ENCODE measurements at regions not wholly inside any gene's neighbourhood (a gene's known extent, or its start where the extent isn't known, plus 50 kb on each side); places are given as distances from the start of the nearest gene placed in this dataset.

DNA sequence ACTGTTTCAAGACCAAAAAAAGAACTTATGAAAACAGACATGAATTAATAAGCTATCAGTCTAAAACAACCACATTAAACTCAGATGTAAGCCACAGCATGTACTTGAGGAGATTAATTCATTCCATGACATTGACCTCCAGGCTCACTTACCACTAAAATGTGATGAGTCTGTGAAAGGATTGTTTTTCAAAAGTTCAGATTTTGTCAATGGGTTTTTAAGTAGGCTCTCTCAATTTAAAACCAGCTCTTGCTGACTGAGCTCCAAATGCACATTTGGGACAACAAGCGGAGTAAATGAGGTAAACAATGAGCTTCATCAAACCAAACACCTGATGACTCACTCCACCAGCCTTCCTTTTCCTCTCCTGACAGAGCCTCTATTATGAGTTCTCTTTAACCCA is 197.0 kb downstream of the SIM1 start:
- peak; percentile 75 for DNase-seq

DNA sequence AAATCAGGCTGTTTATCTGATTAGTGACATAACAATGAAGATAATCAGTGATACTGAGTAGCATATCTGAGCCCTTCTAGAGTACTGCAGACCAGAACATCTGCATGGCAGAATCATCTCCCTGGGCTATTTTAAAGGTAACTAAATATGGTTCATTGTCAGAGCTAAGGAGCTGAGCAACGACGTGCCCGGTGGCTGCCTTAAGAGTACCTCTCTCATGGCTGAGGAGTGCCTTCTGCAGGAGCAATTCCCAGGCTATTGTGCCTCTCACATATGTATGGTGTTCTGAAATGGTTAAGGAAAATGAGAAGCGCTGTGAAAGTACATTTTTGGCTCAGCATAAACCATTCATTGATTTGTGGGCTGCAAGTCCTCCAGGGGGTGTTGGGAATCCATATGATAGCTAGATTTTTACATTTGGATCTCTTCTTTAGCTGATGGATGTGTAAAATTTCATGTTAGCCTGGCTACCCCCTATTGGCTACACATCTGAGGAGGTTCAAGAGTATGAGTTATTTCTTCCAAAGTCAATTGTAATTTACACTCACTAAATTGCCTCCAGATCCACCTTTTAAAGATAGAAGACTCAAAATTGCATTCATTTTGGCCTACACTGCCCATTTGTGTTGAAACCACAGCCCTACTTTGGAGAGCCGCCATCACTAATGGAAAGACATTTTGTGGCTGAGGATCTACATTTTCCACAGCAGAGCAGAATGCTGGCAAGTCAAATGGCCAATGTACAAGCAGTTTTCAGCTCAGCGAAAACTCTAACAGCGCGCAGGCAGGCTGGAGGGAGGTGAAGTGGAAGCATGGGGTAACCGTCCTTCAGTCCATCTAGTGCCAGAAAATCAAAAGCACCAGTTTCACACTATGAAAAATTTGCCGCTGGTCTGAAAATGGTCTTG is 198.0 kb downstream of the SIM1 start:
- peak; percentile 44 for DNase-seq

DNA sequence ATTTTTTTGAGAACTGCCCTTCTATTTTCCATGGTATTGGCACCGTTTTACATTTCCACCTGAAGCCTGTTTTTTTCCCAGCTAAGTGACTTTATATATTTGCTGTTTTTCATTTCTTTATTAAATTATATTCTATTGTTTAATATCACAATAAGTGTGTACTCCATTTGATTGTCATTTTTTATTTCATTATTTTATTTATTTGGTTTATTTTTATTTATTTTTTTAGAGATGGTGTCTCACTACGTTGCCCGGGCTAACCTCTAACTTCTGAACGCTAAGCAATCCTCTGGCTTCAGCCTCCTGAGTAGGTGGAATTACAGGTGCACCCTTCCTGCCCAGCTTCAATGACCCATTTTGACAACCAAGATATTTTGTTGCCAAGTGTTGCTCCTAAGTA is 202.6 kb downstream of the SIM1 start:
- no peak for DNase-seq

DNA sequence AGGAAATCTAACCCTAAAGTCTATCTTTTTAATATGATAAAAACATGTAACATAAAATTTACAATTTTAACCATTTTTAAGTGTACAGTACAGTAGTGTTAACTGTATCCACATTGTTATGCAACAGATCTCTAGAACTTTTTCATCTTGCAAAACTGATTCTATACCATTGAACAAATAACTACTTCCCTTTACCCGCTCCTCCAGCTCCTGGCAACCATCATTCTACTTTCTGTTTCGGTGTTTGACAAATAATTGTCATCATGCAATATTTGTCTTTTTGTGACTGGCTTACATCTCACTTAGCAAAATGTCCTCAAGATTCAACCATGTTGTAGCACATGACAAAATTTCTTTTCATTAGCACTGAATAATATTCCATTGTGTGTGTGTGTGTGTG is 203.2 kb downstream of the SIM1 start:
- DNase-seq, result no peak

DNA sequence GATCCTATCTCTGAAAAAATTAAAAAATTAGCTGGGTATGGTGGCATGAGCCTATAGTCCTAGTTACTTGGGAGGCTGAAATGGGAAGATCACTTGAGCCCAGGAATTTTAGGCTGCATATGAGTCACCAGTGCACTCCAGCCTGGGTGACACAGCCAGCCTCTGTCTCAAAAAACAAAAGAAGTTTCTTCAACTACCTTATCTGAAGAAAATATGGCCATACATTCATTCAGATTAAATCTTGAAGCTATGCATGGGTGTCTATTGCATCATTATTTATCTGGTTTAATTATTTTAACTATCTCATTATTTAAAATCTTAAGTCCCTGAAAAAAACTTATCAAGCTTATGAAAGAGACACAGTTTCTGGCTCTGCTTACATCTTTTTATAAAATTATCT is 204.1 kb downstream of the SIM1 start:
- peak; percentile 17 for DNase-seq

DNA sequence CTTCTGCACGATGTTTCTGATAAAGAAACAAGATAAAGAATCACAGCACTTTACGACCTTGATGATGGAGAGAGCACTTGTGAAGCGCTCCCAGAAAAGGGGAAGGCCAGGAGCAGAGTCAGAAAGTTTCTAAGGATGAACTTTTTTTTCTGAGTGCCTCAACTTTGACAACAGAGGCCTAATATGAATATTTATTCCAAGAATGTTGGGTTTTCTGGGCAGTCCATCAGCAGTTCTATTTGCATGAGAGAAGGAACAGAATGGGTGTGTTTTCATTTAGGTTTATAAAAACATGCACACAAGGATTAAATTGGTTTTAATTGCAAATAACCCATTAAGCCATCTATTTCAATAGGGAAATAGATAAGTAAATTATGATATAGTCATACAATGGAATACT is 204.9 kb downstream of the SIM1 start:
- no peak for DNase-seq

DNA sequence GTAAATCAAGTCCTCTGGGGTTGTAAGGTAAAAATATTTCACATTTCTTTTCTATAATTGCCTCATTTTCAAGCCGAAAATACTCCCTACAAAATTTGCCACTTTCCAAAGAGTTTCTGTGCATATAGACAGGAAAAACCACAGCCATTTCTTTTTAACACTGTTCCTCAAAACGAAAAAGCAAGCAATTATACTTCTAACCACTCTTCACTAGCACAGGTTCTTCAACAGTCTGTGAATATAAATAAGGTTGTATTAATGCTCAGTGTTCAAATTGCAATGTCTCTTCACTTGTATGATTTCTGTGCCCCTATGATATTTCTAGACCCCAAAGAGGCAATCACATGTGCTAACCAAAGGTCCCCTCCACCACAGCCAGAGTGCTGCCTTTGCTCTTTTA is 206.0 kb downstream of the SIM1 start:
- no peak for DNase-seq

DNA sequence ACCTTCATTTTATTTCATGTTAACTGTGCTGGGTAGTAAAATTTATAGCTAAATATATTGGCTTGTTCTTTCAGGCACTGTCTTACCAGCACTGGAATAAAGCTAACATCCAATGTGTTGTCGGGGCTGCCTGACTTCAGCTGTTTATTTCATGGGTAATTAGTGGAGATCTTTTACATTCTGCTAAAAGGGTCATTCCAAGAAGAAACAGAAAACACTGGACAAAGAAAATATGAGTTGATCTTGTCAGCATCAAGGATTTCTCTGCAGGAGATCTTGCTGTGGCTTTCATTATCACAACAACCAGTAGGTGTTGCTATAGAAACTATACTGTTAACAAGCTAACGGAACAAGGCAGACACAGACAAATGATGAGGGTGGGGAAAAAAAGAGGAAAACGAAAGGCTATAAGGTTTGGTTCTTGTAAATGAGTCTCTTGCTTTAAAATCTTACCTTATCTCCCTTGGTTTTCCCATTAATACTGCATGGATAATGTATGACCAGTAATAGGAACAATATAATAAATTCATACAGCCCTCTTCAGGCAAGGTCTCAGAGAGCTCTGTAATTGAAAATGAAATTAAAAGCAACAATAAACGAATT is 206.8 kb downstream of the SIM1 start:
- DNase-seq, result peak; percentile 75

DNA sequence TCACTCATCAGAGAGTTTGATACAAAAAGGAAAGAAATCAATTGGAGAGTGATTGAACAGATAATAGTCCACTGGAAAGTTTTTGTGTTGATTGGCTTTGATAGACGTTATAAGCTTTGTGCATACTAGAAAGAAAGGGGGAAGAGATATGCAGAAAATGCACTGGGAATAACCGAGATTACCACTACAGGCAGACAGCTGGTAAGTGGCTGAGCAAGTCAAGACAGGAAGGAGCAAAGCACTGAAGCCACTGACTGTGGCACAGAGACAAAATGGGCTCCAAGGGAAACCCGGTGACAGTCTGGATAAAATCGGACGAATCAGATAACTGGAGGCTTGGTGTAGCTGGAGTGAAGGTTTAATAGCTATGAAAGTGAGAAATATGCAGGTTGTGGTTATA is 209.0 kb downstream of the SIM1 start:
- DNase-seq, result no peak

DNA sequence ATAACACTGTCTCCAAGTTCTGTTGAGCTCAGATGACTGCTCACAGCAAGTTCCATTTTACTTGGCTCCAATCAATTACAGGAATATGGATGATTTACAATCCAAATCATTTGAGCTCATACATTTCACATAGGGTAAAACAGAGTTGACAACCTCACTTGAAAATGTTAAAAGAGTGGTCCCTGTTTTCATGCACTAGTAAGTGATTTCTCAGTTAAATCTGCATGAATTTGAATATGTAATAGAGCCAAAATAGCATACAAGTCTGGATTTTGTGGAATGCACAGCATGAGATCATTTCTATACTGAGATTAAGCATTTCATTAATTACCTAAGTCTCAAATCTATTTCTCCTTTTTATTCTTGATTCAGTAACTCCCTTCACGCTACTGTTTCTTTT is 217.6 kb downstream of the SIM1 start:
- no peak for DNase-seq

DNA sequence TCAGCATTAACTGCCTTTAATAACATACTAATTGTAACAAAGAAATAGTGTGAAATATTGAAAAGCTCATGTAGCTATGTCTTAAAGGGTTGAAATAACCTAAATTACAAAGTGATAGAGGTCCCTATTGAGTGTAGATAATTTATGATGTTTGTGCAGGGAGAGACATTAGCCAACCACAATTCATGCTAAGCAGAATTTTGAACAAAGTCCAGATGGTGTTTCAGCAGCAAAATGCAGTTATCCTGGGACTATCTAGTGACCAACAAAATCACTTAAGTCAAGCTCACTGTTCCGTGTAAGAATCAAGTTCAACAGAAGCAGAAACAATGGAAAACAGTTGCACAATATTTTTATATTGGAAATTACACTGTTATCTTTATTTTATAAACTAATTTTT is 218.5 kb downstream of the SIM1 start:
- peak; percentile 41 for DNase-seq

DNA sequence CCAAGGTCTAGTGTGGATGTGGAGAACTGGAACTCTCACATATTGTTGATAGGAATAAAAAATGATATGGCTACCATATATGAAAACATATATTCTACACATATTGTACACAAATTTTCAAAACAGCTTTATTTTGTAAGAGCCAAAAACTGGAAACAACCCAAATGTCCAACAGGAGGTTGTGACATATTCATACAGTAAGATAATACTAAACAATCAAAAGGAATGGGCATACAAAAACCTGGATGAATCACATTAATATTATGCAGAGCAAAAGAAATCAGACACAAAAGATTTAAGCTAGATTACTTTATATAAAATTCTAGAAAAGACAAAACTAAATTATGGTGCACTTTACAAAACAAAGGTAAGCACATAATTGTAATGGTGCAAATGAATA is 223.9 kb downstream of the SIM1 start:
- no peak for DNase-seq

DNA sequence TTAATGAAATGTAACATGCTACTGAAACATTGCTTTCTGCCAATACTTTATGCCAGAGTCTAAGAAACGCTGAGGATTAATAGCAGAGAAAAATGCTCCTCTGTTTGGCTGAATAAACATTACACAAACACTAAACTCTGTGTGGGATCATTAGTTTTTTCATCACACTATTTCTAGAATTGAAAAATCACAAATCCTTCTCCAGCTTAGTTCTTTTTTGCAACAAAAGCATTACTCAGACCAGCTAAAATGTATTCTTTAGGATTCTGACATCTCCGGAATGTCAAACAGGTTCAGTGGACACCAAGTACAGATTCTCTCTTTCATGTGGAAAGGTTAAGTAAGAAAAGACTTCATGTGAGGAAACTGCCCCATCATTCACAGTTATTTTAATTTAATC is 226.9 kb downstream of the SIM1 start:
- peak; percentile 33 for DNase-seq

DNA sequence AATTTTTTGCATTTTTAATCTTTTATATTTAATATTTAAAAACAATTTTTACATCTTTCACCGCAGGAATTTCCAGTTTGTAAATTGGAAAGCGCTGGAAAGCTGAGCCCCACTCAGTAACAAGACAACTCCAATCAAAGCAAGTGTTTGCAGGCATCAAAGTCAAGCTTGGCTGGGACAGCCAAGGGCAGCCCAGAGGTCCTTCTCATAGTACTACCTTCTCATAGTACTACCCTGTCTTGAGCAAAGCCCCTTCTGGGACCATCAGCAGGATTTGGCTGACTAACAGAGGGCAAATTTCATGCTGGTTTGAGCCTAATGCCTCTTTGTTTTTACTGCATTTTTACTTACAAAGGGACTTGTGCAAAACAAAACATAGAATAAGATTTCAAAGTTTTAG is 228.3 kb downstream of the SIM1 start:
- no peak for DNase-seq

DNA sequence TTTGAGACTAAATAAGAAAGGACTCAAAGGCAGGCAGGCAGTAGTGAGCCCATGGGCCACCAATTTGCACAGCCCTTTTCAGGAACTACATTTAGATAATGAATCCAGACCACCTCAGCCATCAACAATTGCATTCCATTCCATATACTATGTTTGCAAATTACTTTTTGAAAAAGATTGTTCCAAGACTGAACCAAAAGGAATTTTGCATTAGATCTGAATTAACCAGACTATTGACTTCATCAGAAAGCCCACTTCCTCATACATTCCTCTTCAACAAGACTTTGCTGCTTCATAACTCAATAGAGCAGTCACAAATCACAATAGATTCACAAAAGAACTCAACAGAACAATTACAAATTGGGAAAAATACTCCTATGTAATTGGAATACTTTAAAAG is 229.1 kb downstream of the SIM1 start:
- peak; percentile 52 for DNase-seq

DNA sequence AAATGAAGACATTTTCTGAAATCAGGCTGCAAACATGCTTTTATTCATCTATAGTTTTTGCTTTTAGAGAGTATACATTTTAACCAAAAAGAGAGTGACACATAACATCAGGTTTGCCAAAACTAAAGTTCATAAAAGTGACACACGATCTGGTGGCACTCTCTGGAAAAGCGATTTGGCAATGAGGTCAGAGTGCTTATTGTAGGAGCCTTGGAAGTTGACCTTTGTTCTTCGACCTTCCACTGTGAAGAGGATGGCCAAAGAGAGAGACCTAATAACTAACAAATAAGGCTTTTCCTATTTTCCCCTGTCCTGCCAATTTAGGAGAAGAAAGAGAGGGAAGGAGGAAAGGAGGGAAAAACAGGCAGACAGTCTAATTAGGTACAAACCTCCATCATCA is 230.1 kb downstream of the SIM1 start:
- no peak for DNase-seq

DNA sequence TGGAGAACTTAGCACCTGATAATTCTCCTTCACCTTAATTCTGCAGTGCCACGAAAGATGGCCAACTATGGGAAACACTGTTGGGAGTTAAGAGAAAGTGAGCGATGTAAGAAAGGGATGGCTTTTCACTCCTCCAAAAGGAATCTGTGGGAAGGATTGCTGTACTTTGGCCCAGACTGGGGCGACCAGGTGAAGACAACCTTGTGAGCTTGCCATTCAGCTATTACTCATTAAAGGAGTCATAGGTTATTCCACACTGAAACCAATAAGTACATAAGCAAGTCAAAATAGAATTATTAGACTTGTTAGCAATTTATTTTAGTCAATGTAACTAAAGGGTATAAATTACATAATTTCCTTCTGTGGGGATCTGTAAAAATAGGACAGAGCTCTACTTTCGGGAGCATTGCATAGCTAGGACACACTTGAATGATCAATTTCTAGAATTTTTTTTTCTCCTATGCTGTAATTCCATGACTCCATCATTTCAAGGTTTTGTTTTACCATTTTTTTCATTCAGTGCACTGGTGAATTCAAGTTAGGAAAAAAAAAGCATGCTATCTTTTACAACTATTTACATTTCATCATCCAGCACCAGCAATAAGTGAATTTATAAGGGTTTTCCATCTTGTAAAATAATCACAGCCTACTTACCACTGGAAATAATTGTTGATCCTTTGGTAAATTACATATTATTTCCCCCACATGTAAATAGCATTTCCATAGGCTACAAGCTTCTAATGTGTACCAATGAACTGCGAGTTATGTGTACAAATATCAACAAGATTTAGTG is 231.7 kb downstream of the SIM1 start:
- DNase-seq, result no peak

DNA sequence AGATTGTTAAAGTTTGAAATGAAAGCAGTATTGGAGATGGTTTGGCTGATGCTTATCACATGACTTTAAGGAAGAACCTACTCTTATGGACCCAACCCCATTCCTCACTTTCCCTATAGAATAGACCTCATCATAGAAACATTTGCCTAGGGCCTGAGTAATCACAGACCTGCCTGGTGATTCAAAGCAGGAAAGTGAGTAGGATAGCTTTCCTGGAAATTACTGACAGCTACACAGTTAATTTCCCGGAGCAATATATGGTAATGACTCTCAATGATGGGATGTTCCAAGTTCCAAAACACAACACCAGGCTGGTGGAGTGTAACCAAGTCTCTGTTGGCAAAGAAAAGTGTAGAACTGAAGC is 233.8 kb downstream of the SIM1 start:
- peak; percentile 91 for DNase-seq

DNA sequence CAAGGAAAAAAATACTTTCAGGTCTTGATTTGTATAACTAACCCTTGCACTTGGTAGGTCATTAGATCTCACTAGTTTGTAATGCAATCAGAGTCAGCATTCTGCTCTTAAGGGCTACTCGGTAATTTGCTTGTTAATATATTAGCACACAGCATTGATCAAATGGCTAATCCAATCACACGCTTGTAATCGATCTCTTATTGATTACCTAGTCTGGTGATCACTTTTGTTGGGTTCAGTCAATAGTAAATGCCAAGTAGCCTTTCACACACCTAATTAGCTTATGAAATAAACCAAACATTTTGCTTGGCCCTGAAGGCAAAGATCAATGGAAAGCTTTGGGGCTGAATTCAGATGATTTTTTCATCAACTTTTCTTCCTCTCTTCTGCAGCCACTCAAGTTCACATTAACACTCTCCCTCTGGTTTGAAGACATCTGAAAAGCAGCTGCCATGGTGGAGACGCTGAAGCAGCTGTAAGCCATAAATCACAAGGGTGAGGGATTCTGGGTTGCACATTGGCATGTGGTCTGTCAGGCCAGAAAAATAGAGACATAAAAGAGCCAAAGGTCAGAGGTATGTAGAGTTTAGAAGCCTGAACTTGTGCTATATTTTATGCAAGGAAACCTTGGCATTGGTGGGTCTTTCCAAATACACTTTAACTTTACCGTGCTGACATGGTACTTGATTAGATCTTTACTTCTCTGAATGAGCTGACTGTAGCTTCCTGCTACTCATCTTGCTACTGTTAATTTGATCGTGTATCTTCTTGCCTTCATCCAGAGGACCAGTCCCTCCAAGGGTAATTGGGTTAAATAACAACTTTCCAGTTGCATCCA is 234.4 kb downstream of the SIM1 start:
- DNase-seq, result peak; percentile 29

DNA sequence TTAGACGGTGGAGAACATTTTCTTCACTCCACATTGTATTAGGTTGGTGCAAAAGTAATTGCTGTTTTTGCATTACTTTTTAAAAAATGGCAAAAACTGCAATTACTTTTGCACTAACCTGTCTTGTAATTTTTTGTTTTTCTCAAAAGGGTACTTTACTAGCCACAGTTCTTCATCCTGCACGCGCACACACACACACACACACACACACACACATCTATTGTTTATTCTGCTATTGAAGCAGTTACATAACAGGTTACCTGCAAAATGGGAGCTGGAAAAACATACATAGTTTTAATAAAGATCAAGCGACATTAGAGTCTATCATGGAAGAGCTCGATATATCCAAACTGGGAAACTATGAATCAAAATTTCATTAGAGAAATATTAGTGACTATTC is 235.2 kb downstream of the SIM1 start:
- no peak for DNase-seq

DNA sequence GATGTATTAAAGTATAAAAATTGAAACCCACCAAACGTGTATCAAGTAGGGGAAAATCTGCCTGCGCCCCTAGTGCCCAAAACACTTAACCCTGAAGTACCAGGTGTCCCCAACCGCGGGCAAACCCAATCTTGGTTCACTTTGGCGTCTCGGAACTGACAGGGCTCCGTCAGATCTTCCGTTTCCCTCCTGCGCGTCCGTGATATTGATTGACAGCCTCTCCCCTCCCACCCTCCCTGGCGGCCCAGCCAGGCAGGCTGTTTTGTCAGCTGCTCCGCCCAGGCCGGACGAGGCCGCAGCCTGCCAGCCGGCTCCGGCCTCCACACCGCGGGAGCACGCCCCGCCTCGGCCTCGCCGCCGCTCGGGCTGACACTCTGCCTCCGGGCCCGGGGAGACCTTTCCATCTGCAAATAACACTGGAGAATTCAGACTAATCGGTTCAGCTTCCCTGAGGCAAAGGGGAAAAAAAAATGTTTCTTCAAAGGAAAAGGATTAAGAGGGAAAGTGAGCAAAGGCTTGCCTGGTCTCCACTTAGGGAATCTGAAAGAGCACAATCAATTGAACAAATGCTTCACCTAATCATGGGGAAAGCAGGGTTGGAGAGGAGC is 234.9 kb upstream of the MCHR2 start:
- peak; percentile 49 for DNase-seq

DNA sequence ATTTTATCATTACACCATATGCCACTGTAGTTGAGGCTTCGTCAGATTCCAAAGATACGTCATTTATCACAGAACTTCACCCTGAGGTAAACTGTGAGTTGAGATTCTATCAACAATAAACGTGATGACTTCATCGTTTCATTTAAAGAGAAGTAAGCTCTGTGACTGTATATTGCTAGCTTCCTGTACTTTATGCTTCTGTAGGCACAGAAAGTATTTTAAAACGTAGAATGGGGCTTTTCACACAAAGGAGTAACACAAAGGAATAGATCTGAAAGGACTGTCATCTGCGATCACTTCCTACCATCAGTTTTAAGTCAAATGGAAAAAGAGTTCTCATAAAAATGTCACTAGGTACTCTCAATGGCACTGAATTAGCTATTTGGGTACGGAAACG is 234.4 kb upstream of the MCHR2 start:
- DNase-seq, result no peak

DNA sequence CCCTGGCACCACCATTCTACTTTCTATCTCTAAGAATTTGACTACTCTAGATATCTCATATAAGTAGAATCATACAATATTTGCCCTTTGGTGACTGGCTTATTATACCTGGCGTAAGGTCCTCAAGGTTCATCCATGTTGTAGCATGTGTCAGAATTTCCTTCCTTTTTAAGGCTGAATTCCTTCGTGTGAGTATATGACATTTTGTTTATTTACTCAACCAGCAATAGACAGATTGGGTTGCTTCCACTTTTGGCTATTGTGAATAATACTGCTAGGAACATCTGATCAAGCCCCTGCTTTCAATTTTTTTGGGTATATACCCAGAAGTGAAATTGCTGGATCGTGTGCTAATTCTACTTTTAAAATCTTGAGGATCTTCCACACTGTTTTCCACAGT is 232.8 kb upstream of the MCHR2 start:
- no peak for DNase-seq

Data from fibroblast of skin of right quadriceps (primary cell).